HG03159 (cell line): ENCODE measurements at regions not wholly inside any gene's neighbourhood (a gene's known extent, or its start where the extent isn't known, plus 50 kb on each side); places are given as distances from the start of the nearest gene placed in this dataset.

Experiments
- ATAC-seq: cut with Tn5 transposase; IDR thresholded peaks from one replicate; pipeline ENCODE4 v1.9.1; 2021; ENCODE audit warnings: mild to moderate bottlenecking, moderate library complexity; ENCODE audit not compliant: unreplicated experiment

- no peak for ATAC-seq
Observed at GRCh38 chr5:113792806-113793205, 279.3 kb downstream of the YTHDC2 start.

DNA sequence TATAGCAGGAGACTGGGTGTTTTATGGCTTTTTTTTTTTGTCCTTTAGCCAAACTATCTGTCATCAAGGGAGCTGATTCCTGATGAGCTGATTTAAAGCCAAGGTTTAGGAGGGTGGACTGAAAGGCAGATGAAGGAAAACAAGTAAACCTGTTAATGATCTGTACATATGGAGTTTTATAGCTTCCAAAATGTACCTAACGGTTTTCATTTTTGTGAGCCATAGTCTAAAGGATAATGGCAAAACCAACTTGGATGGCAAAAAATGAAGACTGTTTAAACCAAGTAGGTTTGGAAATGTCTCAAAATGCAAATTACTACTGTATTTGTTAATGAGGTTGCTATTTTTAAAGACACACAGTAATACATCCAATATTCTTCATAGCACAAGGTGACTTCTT lies 281.5 kb downstream of the YTHDC2 start:
- ATAC-seq: no peak

DNA sequence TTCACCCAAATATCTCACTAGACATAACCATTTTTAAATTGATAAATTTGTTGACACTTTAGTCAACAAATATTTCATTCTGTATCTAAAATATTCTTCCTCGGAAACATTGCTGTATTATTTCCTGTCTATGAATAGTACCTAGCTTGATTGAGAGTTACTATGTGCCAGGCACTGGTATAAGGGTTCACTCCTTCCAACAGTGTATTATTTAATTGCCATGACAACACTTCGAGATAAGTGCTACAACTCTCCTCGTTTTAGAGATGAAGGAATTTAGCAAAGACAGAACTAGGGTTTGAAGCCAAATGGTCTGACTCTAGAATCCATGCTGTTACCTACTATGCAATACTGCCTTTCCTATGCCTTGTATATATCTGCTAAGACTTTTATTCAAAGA lies 287.2 kb downstream of the YTHDC2 start:
- ATAC-seq: no peak

- ATAC-seq: no peak
Observed at GRCh38 chr5:113804264-113804663, 290.8 kb downstream of the YTHDC2 start.

GRCh38 chr5:113804943-113805342 lies 291.4 kb downstream of the YTHDC2 start:
- no peak for ATAC-seq

DNA sequence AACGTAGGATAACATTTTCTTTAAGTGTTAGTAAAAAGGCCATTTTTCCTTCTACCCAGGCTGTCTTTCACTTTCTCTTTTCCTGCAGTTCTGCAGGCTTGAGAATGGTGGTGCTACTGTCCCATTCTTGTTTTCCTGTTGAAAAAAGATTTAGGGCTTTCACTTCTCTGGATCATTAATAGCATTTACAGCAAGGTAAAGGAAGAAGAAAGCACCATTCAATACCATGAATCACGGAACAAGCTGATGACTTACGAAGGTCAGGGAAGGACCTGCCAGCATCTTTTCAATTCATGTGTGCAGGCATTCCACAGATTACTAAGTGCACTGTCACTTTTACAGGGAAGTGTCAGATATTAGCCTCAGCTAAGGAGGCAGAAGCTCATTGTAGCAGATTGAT lies 292.8 kb downstream of the YTHDC2 start:
- no peak for ATAC-seq

- no peak for ATAC-seq
Observed at GRCh38 chr5:113806904-113807303, 293.4 kb downstream of the YTHDC2 start.

- ATAC-seq: no peak
Observed at GRCh38 chr5:113807427-113807991, 294.0 kb downstream of the YTHDC2 start.

- ATAC-seq: no peak
Observed at GRCh38 chr5:113808956-113809355, 295.5 kb downstream of the YTHDC2 start.

DNA sequence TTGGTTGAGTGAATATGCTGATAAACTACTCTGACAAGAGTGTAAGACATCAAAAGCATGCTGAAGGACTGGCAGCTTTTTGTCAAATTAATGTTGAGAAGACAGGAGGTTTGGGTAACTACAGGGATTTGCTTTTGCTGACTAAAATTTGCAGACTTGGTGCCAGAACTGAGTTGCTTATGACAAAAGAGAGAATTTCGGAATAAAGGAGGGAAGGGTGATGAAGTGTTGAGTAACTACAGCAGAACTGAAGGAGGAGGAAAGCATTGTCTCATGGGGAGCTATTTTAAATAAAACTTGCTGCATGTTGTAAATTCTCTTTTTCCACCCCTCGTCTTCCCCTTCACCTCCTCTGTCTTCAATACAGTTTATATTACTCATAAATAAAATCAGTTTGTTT lies 296.1 kb downstream of the YTHDC2 start:
- no peak for ATAC-seq

GRCh38 chr5:113813466-113813865 lies 300.0 kb downstream of the YTHDC2 start:
- ATAC-seq: no peak

GRCh38 chr5:113817683-113818082 lies 304.2 kb downstream of the YTHDC2 start:
- ATAC-seq: no peak

GRCh38 chr5:113823696-113824095 lies 310.2 kb downstream of the YTHDC2 start:
- no peak for ATAC-seq

DNA sequence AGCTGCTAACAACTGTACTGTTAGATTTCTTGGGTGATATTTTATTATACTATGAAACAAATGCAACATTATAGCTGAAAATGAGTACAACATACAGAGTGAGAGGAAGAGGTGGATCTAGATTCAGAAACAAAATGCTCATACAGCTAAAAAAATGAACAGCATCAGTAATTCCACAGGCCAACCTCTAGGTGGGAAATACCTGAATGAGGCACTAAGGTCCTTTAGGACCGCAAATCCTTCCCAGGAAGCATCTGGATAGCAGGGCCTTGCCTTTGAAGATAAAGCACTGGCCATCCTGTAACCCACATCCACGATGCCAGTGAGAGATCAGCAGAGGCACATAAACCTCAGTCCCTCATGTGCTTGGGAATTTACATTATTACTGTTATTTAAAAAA lies 310.8 kb downstream of the YTHDC2 start:
- ATAC-seq: no peak

DNA sequence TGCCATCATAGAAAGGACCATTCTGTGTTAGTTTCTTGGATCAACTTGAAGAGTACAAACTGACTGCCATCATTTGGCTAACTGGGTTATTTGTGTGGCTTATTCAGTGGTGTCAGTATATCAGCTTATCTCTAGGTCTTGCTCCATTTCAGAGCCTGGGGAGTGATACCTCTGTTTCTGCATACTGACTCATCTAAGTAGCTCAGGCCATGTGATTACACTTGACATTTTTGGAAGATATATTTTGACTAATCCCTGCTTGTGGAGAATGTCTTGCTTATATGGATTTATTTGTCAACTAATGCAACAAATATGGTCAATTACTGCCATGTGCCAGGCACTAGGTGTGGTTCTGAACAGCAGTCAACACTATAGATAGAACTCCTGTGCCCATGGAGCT lies 311.7 kb downstream of the YTHDC2 start:
- no peak for ATAC-seq

GRCh38 chr5:113846941-113847340 lies 333.4 kb downstream of the YTHDC2 start:
- ATAC-seq: no peak

DNA sequence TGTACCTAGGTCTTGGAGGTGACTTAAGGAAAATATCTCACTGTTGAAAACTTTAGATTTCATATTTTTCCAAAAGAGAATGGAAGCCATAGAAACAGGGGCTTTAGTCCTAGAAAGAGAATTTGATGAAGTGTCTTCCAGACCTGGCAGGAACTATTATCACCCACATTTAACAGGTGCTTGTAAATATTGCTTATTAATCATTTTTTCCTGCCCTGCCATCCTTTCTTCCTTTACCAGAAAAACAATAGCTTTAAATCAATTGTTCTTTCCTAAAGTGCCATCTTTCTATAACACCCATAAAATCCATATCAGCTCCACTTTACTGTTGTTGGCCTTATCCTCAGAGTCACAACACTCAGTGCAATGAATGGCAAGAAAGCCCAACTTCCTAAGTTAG lies 350.9 kb downstream of the YTHDC2 start:
- no peak for ATAC-seq

- no peak for ATAC-seq
Observed at GRCh38 chr5:113866763-113867162, 353.3 kb downstream of the YTHDC2 start.

- no peak for ATAC-seq
Observed at GRCh38 chr5:113869611-113870010, 356.1 kb downstream of the YTHDC2 start.

- no peak for ATAC-seq
Observed at GRCh38 chr5:113871972-113872371, 358.5 kb downstream of the YTHDC2 start.

GRCh38 chr5:113875096-113875495 lies 361.6 kb downstream of the YTHDC2 start:
- ATAC-seq: no peak

- ATAC-seq: no peak
Observed at GRCh38 chr5:113891491-113891890, 378.0 kb downstream of the YTHDC2 start.

GRCh38 chr5:113896789-113897188 lies 383.3 kb downstream of the YTHDC2 start:
- no peak for ATAC-seq

- no peak for ATAC-seq
Observed at GRCh38 chr5:113897748-113898147, 384.3 kb downstream of the YTHDC2 start.
